ENCODE measurements at regions not wholly inside any gene's neighbourhood (a gene's known extent, or its start where the extent isn't known, plus 50 kb on each side); places are given as distances from the start of the nearest gene placed in this dataset.

GRCh38 chr5:35336230-35336629, 105.9 kb upstream of the PRLR start:
- TF ChIP-seq CTCF (IDR thresholded peaks at IDR 0.05 in 8 of 11, conservative IDR thresholded peaks at IDR 0.05 in 3 of 11) (no peak), POLR2AphosphoS5 (IDR thresholded peaks at IDR 0.05) (no peak), POLR2A (IDR thresholded peaks at IDR 0.05) (no peak)

Data from spleen (tissue), 7 donors.